SH-SY5Y (cell line): ENCODE measurements at regions not wholly inside any gene's neighbourhood (a gene's known extent, or its start where the extent isn't known, plus 50 kb on each side); places are given as distances from the start of the nearest gene placed in this dataset.

Experiments used
- GATA2 ChIP-seq: IDR thresholded peaks from 2 replicates; pipeline ENCODE4 v1.6.1; 2011; ENCODE audit warnings: mild to moderate bottlenecking, low read depth, low read length
- GATA3 ChIP-seq: IDR thresholded peaks from 2 replicates; pipeline ENCODE4 v1.6.1; 2011; ENCODE audit warnings: low read depth, mild to moderate bottlenecking, low read length, moderate library complexity

- TF ChIP-seq GATA3: no peak
- no peak for TF ChIP-seq GATA2
Observed at GRCh38 chr21:28445141-28445830, 547.4 kb downstream of the LTN1 start.
